Tibial artery (tissue), 4 donors: ENCODE measurements at regions not wholly inside any gene's neighbourhood (a gene's known extent, or its start where the extent isn't known, plus 50 kb on each side); places are given as distances from the start of the nearest gene placed in this dataset.
"Not testable (repeated sequence)": the region's sequence is repeated elsewhere in the genome, so short reads cannot be mapped to it uniquely, and the experiment has no call there.

ENCODE experiments used
- DNase-seq, 2 donors: peaks; one replicate each; pipeline ENCODE4 v3.0.0-alpha.2; 2019
- H3K27ac ChIP-seq, 2 donors: fragments of 200-600 bp; sonication (generic) in 1 of 2; 1 replicate in 1 of 2; 2 replicates in 1 of 2; pipeline ENCODE4 v1.5.1; 2018 to 2019; ENCODE audit warnings: mild to moderate bottlenecking in 1 of 2
- H3K27me3 ChIP-seq, 2 donors: fragments of 200-600 bp; sonication (generic) in 1 of 2; one replicate each; pipeline versions ENCODE4 v1.5.1 to v1.6.0; 2016 to 2019
- H3K36me3 ChIP-seq, 3 donors: fragments of 200-600 bp; sonication (generic) in 2 of 3; one replicate each; pipeline ENCODE4 v1.5.1; 2016 to 2019; ENCODE audit warnings: mild to moderate bottlenecking in 2 of 3
- H3K4me1 ChIP-seq, 4 donors: fragments of 200-600 bp; sonication (generic) in 2 of 4; 1 replicate in 3 of 4; 2 replicates in 1 of 4; pipeline ENCODE4 v1.5.1; 2016 to 2019
- H3K4me3 ChIP-seq, 2 donors: fragments of 200-600 bp; sonication (generic) in 1 of 2; 1 replicate in 1 of 2; 2 replicates in 1 of 2; pipeline ENCODE4 v1.5.1; 2018 to 2019; ENCODE audit warnings: mild to moderate bottlenecking in 2 of 2
- H3K9me3 ChIP-seq, 3 donors: fragments of 200-600 bp; sonication (generic) in 1 of 3; one replicate each; pipeline ENCODE4 v1.5.1; 2016 to 2019
- CTCF ChIP-seq, 2 experiments: fragments of 200-600 bp in 1 of 2; fragments of 450-650 bp in 1 of 2; IDR thresholded peaks; one replicate each; pipeline ENCODE4 v1.5.1; 2017 to 2019; ENCODE audit warnings: antibody characterized with exemption in 2 of 2, mild to moderate bottlenecking in 1 of 2, moderate library complexity in 1 of 2
- intact Hi-C: fragments of 100-400 bp; cut with DNase I; formaldehyde crosslinking; loops from one replicate; pipeline ENCODE4 v1.15.0; 2023; ENCODE audit warnings: low total_unique reads

GRCh38 chr2:210946395-210946794, 390.0 kb downstream of the CPS1 start:
- TF ChIP-seq CTCF (IDR thresholded peaks at IDR 0.05): no peak
- no peak overlapping the region for H3K4me3 ChIP-seq
- H3K27me3 ChIP-seq: no peaks in the 10 kb centered on the region
- H3K36me3 ChIP-seq: no peaks in the 10 kb centered on the region
- H3K4me1 ChIP-seq: no peaks in the 10 kb centered on the region
- DNase-seq: no peak
- intact Hi-C loops: no loop called here
- H3K27ac ChIP-seq: no peak overlapping the region
- no peaks in the 10 kb centered on the region for H3K9me3 ChIP-seq

DNA sequence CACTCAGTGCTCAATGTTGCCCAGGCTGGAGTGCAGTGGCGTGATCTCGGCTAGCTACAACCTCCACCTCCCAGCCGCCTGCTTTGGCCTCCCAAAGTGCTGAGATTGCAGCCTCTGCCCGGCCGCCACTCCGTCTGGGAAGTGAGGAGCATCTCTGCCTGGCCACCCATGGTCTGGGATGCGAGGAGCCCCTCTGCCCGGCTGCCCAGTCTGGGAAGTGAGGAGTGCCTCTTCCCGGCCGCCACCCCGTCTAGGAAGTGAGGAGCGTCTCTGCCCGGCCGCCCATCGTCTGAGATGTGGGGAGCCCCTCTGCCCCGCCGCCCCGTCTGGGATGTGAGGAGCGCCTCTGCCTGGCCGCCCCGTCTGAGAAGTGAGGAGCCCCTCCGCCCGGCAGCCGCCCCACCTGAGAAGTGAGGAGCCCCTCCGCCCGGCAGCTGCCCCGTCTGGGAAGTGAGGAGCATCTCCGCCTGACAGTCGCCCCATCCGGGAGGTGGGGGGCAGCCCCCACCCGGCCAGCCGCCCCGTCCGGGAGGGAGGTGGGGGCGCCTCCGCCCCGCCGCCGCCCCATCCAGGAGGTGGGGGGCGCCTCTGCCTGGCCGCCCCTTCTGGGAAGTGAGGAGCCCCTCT, 394.1 kb downstream of the CPS1 start:
- H3K27me3 ChIP-seq, H3K9me3 ChIP-seq, H3K36me3 ChIP-seq, H3K4me1 ChIP-seq, DNase-seq, intact Hi-C loops, H3K4me3 ChIP-seq, H3K27ac ChIP-seq: not testable (repeated sequence)

DNA sequence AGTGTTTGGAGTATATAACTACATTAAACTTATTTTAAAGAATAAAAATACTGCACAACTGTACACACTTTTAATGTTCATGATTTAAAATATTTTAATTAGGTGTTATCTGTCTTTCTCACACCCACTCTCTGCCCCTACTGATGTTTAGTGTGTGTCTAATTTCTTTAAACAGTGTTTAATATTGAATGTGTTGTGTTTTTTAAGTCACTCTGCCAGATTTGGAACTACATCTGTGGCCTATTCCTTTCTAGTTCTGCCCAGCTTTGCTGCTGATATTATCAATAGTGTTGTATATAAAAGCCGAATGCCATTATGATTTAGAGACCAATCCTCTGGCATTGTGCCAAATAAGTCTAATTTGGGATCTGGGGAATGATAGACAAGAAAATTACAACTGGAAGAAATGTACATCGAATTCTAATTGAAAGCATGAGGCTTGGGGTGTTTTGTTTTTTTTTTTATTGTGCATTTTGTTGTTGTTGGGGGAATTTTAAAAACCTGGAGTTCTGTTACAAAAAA, 398.0 kb downstream of the CPS1 start:
- TF ChIP-seq CTCF (IDR thresholded peaks at IDR 0.05): no peak
- Histone ChIP-seq H3K9me3 (no peaks in the 10 kb centered on the region), H3K27ac (no peak overlapping the region), H3K4me1 (no peaks in the 10 kb centered on the region), H3K27me3 (no peaks in the 10 kb centered on the region), H3K36me3 (no peaks in the 10 kb centered on the region), H3K4me3 (no peak overlapping the region)
- intact Hi-C loops: no loop called here
- DNase-seq: no peak

GRCh38 chr2:210955591-210955990, 399.2 kb downstream of the CPS1 start:
- H3K4me3 ChIP-seq: no peak overlapping the region
- DNase-seq: no peak
- H3K4me1 ChIP-seq: no peaks in the 10 kb centered on the region
- TF ChIP-seq CTCF (IDR thresholded peaks at IDR 0.05): no peak
- H3K27me3 ChIP-seq: no peaks in the 10 kb centered on the region
- no peak overlapping the region for H3K27ac ChIP-seq
- intact Hi-C loops: no loop called here
- H3K36me3 ChIP-seq: no peaks in the 10 kb centered on the region
- no peaks in the 10 kb centered on the region for H3K9me3 ChIP-seq

- Histone ChIP-seq H3K4me3 (no peak overlapping the region), H3K4me1 (no peaks in the 10 kb centered on the region), H3K36me3 (no peaks in the 10 kb centered on the region), H3K9me3 (no peaks in the 10 kb centered on the region), H3K27ac (no peak overlapping the region), H3K27me3 (no peaks in the 10 kb centered on the region)
- intact Hi-C loops: no loop called here
- DNase-seq: no peak
- no peak for TF ChIP-seq CTCF (IDR thresholded peaks at IDR 0.05)
These were observed 399.7 kb downstream of the CPS1 start for GRCh38 chr2:210956101-210956500.

- H3K9me3 ChIP-seq: no peaks in the 10 kb centered on the region
- intact Hi-C loops: no loop called here
- no peak overlapping the region for H3K27ac ChIP-seq
- DNase-seq: no peak
- no peaks in the 10 kb centered on the region for H3K4me1 ChIP-seq
- no peaks in the 10 kb centered on the region for H3K36me3 ChIP-seq
- no peak for TF ChIP-seq CTCF (IDR thresholded peaks at IDR 0.05)
- H3K27me3 ChIP-seq: no peaks in the 10 kb centered on the region
- H3K4me3 ChIP-seq: no peak overlapping the region
These were observed 404.9 kb downstream of the CPS1 start for GRCh38 chr2:210961249-210961648.
